Bronchial epithelial cell (primary cell): ENCODE measurements at regions not wholly inside any gene's neighbourhood (a gene's known extent, or its start where the extent isn't known, plus 50 kb on each side); places are given as distances from the start of the nearest gene placed in this dataset.

Experiments used
- DNase-seq: peaks from one replicate; pipeline ENCODE4 v3.0.0-alpha.2; 2010; ENCODE audit warnings: low read depth
- FAIRE-seq: peaks from 2 replicates; lab custom pipeline; 2011; peaks lifted over from hg19 to GRCh38; lab: Jason Lieb, UNC
- H3K27me3 ChIP-seq: 2 replicates; pipeline ENCODE4 v1.5.1; 2011; ENCODE audit warnings: low read length; ENCODE audit not compliant: control insufficient read depth, insufficient read depth
- H3K36me3 ChIP-seq: 2 replicates; pipeline ENCODE4 v1.5.1; 2011; ENCODE audit warnings: low read length; ENCODE audit not compliant: control insufficient read depth, insufficient read depth
- H3K4me3 ChIP-seq: 2 replicates; pipeline ENCODE4 v1.5.1; 2011; ENCODE audit warnings: mild to moderate bottlenecking, low read depth, low read length, control low read depth
- CTCF ChIP-seq: IDR thresholded peaks from 2 replicates; pipeline ENCODE4 v1.5.1; 2011; ENCODE audit warnings: mild to moderate bottlenecking, moderate library complexity, low read length, control low read depth, inconsistent platforms; ENCODE audit not compliant: insufficient read depth, severe bottlenecking

DNA sequence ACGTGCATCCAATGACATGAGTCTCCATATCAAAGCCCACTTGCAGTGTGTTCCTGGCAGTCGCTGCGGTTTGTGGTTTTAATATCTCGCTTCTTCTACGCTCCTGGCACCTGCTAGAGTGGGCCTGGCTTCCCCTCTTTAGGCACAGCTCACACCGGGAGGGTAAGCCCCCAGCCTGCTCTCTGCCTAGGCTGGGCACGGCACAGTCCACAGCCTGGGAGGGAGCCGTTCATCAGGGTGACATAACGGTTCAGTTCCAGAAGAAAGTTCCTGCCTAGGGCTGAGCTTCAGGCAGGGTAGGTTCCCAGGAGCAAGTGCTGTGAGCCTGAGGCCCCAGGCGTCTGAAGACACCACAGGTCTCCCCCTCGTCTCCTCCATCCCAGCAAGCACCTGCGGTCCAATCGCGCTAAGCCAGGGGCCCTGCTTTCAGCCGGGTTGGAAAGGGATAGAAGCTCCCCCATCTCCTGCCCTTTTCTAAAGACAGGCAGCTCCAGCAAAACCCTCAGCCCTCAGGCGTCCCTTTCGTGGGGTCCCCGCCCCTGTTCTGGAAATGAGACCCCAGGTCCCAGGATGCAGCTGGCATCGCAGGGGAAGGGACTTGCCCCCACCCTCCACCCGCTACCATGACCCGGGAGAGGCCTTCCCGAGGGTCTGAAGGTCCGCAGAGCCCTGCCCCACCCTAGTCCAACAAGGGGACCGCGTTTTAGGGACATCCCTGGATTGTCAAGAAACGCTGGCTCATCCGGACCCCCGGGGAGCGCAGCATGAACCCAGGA, 121.6 kb upstream of the ZNF507 start:
- no peaks in the 10 kb centered on the region for H3K36me3 ChIP-seq
- H3K27me3 ChIP-seq, result peaks cover 5% of the 10 kb centered on the region
- peak; percentile 9 for DNase-seq
- no peak overlapping the region for H3K4me3 ChIP-seq
- no peak for FAIRE-seq
- TF ChIP-seq CTCF, result no peak

GRCh38 chr19:32224371-32225244, 120.8 kb upstream of the ZNF507 start:
- Histone ChIP-seq H3K27me3 (peaks cover 5% of the 10 kb centered on the region), H3K36me3 (no peaks in the 10 kb centered on the region), H3K4me3 (peak overlapping the region; percentile 4)
- no peak for FAIRE-seq
- TF ChIP-seq CTCF, result peak; percentile 92
- peak; percentile 10 for DNase-seq

DNA sequence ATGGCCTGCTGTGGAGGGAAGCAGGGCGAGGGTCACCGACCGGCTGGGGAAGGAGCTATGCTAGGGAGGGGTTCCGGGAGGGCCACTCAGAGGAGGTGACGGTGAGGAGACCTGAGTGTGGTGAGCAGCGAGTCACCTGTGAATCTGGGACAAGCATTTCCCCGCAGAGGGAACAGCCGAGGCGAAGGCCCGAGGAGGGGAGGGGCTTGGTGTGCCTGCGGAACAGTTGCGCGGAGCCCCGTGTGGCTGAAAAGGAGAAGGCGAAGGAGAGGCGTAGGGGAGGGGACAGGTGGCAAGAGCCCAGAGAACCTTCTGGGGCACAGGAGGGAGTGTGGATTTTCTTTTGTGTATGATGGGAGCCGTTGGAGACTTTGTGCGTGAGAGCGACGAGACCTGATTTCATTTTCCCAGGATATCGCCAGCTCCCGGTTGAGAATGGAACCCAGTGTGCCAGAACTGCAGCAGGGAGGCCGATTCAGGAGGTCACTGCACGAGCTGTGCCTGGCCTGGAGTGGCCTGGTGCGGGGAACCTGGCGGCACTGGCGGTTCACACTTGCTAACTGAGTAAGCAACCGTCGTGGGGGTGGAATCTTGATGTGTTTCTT, 117.7 kb upstream of the ZNF507 start:
- FAIRE-seq (no peak), DNase-seq (no peak)
- H3K36me3 ChIP-seq, result no peaks in the 10 kb centered on the region
- no peak overlapping the region for H3K4me3 ChIP-seq
- peaks cover 5% of the 10 kb centered on the region for H3K27me3 ChIP-seq
- no peak for TF ChIP-seq CTCF

DNA sequence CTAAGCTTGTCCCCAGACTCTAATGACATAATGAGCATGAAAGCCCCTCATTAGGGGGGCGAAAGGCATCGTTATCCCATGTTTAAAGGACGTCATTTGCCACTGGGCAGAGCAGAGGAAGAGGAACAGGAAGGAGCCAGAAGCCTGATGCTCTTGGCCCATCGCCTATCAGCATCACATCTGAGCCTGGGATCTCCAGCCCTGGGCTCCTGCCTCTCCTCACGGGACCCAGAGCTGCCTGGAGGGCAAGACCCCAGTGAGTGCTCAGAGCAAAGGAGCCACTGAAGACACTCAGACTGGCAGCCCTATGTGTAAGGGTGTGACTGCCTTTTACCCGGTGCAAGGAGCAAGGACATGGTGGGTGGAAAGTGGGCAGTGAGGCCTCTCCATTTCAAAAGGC, 115.0 kb upstream of the ZNF507 start:
- no peak overlapping the region for H3K4me3 ChIP-seq
- no peaks in the 10 kb centered on the region for H3K36me3 ChIP-seq
- no peaks in the 10 kb centered on the region for H3K27me3 ChIP-seq
- FAIRE-seq, result no peak
- no peak for DNase-seq
- TF ChIP-seq CTCF, result no peak

- Histone ChIP-seq H3K27me3 (no peaks in the 10 kb centered on the region), H3K36me3 (no peaks in the 10 kb centered on the region), H3K4me3 (no peak overlapping the region)
- TF ChIP-seq CTCF, result no peak
- DNase-seq (no peak), FAIRE-seq (no peak)
Measured at GRCh38 chr19:32231020-32231419, 114.4 kb upstream of the ZNF507 start.
